ENCODE measurements at regions not wholly inside any gene's neighbourhood (a gene's known extent, or its start where the extent isn't known, plus 50 kb on each side); places are given as distances from the start of the nearest gene placed in this dataset.

DNA sequence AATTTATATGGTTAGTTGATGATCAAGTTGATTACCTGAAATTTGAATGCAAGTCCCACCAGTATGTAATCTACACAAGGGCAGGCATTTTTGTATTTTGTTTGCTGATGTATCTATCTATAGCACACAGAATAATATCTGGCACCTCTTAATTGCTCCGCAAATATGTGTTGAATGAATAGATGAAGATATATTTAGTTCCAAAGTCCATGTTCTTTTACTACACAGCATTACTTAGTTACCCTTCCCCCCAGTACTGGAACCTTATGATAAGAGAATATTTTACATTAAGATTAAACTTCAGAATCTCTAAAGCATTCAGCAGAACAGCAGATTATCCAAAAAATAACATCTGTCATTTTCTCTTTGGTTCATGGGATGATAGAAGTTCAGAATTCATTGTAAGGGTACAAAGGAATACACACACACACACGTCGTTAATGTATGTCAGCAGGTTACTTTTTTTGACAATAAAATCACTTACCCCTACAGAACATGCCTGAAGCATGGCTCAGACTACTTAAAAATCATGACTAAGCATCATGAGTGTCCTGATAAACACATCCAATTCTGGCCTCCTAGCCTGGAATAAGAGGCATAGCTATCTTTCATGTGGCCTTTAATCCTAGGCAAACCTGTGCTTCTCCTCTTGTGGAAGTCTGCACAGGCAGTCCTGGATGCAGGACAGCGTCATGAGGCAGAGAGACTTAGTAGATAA is 148.9 kb upstream of the TBC1D5 start (continued):
- TF ChIP-seq, protein P1, sequence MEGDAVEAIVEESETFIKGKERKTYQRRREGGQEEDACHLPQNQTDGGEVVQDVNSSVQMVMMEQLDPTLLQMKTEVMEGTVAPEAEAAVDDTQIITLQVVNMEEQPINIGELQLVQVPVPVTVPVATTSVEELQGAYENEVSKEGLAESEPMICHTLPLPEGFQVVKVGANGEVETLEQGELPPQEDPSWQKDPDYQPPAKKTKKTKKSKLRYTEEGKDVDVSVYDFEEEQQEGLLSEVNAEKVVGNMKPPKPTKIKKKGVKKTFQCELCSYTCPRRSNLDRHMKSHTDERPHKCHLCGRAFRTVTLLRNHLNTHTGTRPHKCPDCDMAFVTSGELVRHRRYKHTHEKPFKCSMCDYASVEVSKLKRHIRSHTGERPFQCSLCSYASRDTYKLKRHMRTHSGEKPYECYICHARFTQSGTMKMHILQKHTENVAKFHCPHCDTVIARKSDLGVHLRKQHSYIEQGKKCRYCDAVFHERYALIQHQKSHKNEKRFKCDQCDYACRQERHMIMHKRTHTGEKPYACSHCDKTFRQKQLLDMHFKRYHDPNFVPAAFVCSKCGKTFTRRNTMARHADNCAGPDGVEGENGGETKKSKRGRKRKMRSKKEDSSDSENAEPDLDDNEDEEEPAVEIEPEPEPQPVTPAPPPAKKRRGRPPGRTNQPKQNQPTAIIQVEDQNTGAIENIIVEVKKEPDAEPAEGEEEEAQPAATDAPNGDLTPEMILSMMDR (IDR thresholded peaks at IDR 0.05; ENCODE audit: control extremely low read depth in 1 of 3, insufficient read depth in 1 of 3, low read depth in 1 of 3, low read length in 3 of 3): no peak

All from H1 (cell line).